ENCODE measurements at regions not wholly inside any gene's neighbourhood (a gene's known extent, or its start where the extent isn't known, plus 50 kb on each side); places are given as distances from the start of the nearest gene placed in this dataset.

- no peak for DNase-seq (ENCODE audit: extremely low spot score in 2 of 2)
- no peaks in the 10 kb centered on the region for H3K9me3 ChIP-seq
- H3K4me1 ChIP-seq: no peaks in the 10 kb centered on the region
- no peaks in the 10 kb centered on the region for H3K27me3 ChIP-seq
- no peaks in the 10 kb centered on the region for H3K36me3 ChIP-seq
- no peak for TF ChIP-seq POLR2A (IDR thresholded peaks at IDR 0.05)
- H3K27ac ChIP-seq: no peak overlapping the region
- intact Hi-C loops (cut with DNase I): no loop called here
- no peak overlapping the region for H3K4me3 ChIP-seq
Observed at GRCh38 chrX:66889418-66889817, 250.5 kb upstream of the EDA2R start.

- TF ChIP-seq POLR2AphosphoS5 (IDR thresholded peaks at IDR 0.05; ENCODE audit: insufficient read depth in 1 of 2, low read depth in 1 of 2) (no peak), POLR2A (IDR thresholded peaks at IDR 0.05) (no peak), CTCF (IDR thresholded peaks at IDR 0.05) (no peak)
- intact Hi-C loops (cut with DNase I): no loop called here
- H3K27ac ChIP-seq: no peak overlapping the region
- H3K27me3 ChIP-seq: no peaks in the 10 kb centered on the region
- no peak overlapping the region for H3K4me3 ChIP-seq
- no peaks in the 10 kb centered on the region for H3K36me3 ChIP-seq
- no peak for DNase-seq (ENCODE audit: extremely low spot score in 2 of 2)
- no peaks in the 10 kb centered on the region for H3K9me3 ChIP-seq
- H3K4me1 ChIP-seq: no peaks in the 10 kb centered on the region
Observed at GRCh38 chrX:66882101-66882500, 243.2 kb upstream of the EDA2R start.

- TF ChIP-seq POLR2A (IDR thresholded peaks at IDR 0.05) (no peak), CTCF (IDR thresholded peaks at IDR 0.05) (no peak), POLR2AphosphoS5 (IDR thresholded peaks at IDR 0.05; ENCODE audit: insufficient read depth in 1 of 2, low read depth in 1 of 2) (no peak)
- intact Hi-C loops (cut with DNase I): no loop called here
- H3K36me3 ChIP-seq: no peaks in the 10 kb centered on the region
- DNase-seq (ENCODE audit: extremely low spot score in 2 of 2): no peak
- H3K9me3 ChIP-seq: no peaks in the 10 kb centered on the region
- H3K4me3 ChIP-seq: no peak overlapping the region
- no peak overlapping the region for H3K27ac ChIP-seq
- no peaks in the 10 kb centered on the region for H3K27me3 ChIP-seq
- H3K4me1 ChIP-seq: no peaks in the 10 kb centered on the region
Observed at GRCh38 chrX:66876776-66877175, 237.9 kb upstream of the EDA2R start.

GRCh38 chrX:66872771-66873170 is 233.9 kb upstream of the EDA2R start:
- intact Hi-C loops (cut with DNase I): no loop called here
- no peak for TF ChIP-seq POLR2AphosphoS5 (IDR thresholded peaks at IDR 0.05; ENCODE audit: insufficient read depth in 1 of 2, low read depth in 1 of 2)
- no peak for TF ChIP-seq CTCF (IDR thresholded peaks at IDR 0.05)
- TF ChIP-seq POLR2A (IDR thresholded peaks at IDR 0.05): no peak
- Histone ChIP-seq H3K27me3 (no peaks in the 10 kb centered on the region), H3K27ac (no peak overlapping the region), H3K36me3 (no peaks in the 10 kb centered on the region), H3K4me1 (no peaks in the 10 kb centered on the region), H3K9me3 (no peaks in the 10 kb centered on the region), H3K4me3 (no peak overlapping the region)
- DNase-seq (ENCODE audit: extremely low spot score in 2 of 2): no peak

GRCh38 chrX:66863721-66864120 is 224.8 kb upstream of the EDA2R start:
- Histone ChIP-seq H3K27me3 (no peaks in the 10 kb centered on the region), H3K4me1 (no peaks in the 10 kb centered on the region), H3K4me3 (no peak overlapping the region), H3K27ac (no peak overlapping the region), H3K36me3 (no peaks in the 10 kb centered on the region), H3K9me3 (no peaks in the 10 kb centered on the region)
- intact Hi-C loops (cut with DNase I): no loop called here
- no peak for TF ChIP-seq CTCF (IDR thresholded peaks at IDR 0.05)
- no peak for TF ChIP-seq POLR2A (IDR thresholded peaks at IDR 0.05)
- no peak for TF ChIP-seq POLR2AphosphoS5 (IDR thresholded peaks at IDR 0.05; ENCODE audit: insufficient read depth in 1 of 2, low read depth in 1 of 2)
- no peak for DNase-seq (ENCODE audit: extremely low spot score in 2 of 2)

- H3K4me3 ChIP-seq: no peak overlapping the region
- no peak for DNase-seq (ENCODE audit: extremely low spot score in 2 of 2)
- H3K9me3 ChIP-seq: no peaks in the 10 kb centered on the region
- H3K4me1 ChIP-seq: no peaks in the 10 kb centered on the region
- no peak overlapping the region for H3K27ac ChIP-seq
- intact Hi-C loops (cut with DNase I): no loop called here
- H3K27me3 ChIP-seq: no peaks in the 10 kb centered on the region
- no peaks in the 10 kb centered on the region for H3K36me3 ChIP-seq
- TF ChIP-seq POLR2A (IDR thresholded peaks at IDR 0.05): no peak
- no peak for TF ChIP-seq CTCF (IDR thresholded peaks at IDR 0.05)
- TF ChIP-seq POLR2AphosphoS5 (IDR thresholded peaks at IDR 0.05; ENCODE audit: insufficient read depth in 1 of 2, low read depth in 1 of 2): no peak
Observed at GRCh38 chrX:66833426-66833825, 194.5 kb upstream of the EDA2R start.
